PC-3 (cell line): ENCODE measurements at regions not wholly inside any gene's neighbourhood (a gene's known extent, or its start where the extent isn't known, plus 50 kb on each side); places are given as distances from the start of the nearest gene placed in this dataset.
"Not testable (repeated sequence)": the region's sequence is repeated elsewhere in the genome, so short reads cannot be mapped to it uniquely, and the experiment has no call there.

Experiments used
- ATAC-seq: fragments of 200-7000 bp; cut with Tn5 transposase; 2 replicates; pipeline ENCODE4 v1.9.1; 2020; ENCODE audit warnings: mild to moderate bottlenecking, moderate library complexity
- BruUV-seq: library from RNA; stranded (reverse); fragments of 400-500 nt; replicated peaks from 2 replicates; lab custom pipeline; 2021; lab: Mats Ljungman, UMichigan
- CTCF ChIA-PET: fragments of 300-600 bp; sonication (Branson Sonifier 250); formaldehyde crosslinking; loops from one replicate; lab custom pipeline; 2022; ENCODE audit warnings: antibody characterized with exemption; lab: Charles Lee
- POLR2A ChIA-PET: fragments of 300-600 bp; sonication (Branson Sonifier 250); formaldehyde crosslinking; loops from one replicate; lab custom pipeline; 2022; ENCODE audit warnings: antibody characterized with exemption; ENCODE audit not compliant: unreplicated experiment; lab: Charles Lee
- DNase-seq: peaks from one replicate; pipeline ENCODE4 v3.0.0-alpha.2; 2015
- H2AFZ ChIP-seq: fragments of 300-600 bp; sonication (generic); 2 replicates; pipeline ENCODE4 v1.6.0; 2016; ENCODE audit warnings: antibody characterized with exemption, low read length
- H3F3A ChIP-seq: fragments of 300-600 bp; sonication (generic); one replicate; pipeline ENCODE4 v1.6.0; 2017; ENCODE audit warnings: antibody characterized with exemption, low read length, control low read depth, mild to moderate bottlenecking; ENCODE audit not compliant: unreplicated experiment
- H3K27ac ChIP-seq: fragments of 300-600 bp; sonication (generic); 2 replicates; pipeline ENCODE4 v1.5.1; 2016; ENCODE audit warnings: mild to moderate bottlenecking, low read length
- H3K27me3 ChIP-seq: fragments of 300-600 bp; sonication (generic); 2 replicates; pipeline ENCODE4 v1.6.1; 2016; ENCODE audit warnings: low read length, mixed read lengths
- H3K36me3 ChIP-seq: fragments of 300-600 bp; sonication (generic); 2 replicates; pipeline ENCODE4 v1.6.1; 2016; ENCODE audit warnings: low read depth, mixed run types, low read length, mixed read lengths
- H3K4me1 ChIP-seq: fragments of 300-600 bp; sonication (generic); 2 replicates; pipeline ENCODE4 v1.5.1; 2016; ENCODE audit warnings: low read length; ENCODE audit not compliant: insufficient read depth
- H3K4me2 ChIP-seq: fragments of 300-600 bp; sonication (generic); 2 replicates; pipeline ENCODE4 v1.6.0; 2016; ENCODE audit warnings: low read length
- H3K4me3 ChIP-seq: fragments of 300-600 bp; sonication (generic); 2 replicates; pipeline ENCODE4 v1.5.1; 2016; ENCODE audit warnings: mild to moderate bottlenecking, low read length, mixed read lengths
- H3K79me2 ChIP-seq: fragments of 300-600 bp; sonication (generic); 2 replicates; pipeline ENCODE4 v1.6.1; 2017; ENCODE audit warnings: low read length, mixed read lengths
- H3K9ac ChIP-seq: fragments of 300-600 bp; sonication (generic); 2 replicates; pipeline ENCODE4 v1.6.0; 2016; ENCODE audit warnings: mild to moderate bottlenecking, low read length
- H3K9me2 ChIP-seq: fragments of 300-600 bp; sonication (generic); replicated peaks from 2 replicates; pipeline ENCODE4 v1.6.1; 2016; ENCODE audit warnings: mixed run types, low read length, mixed read lengths
- H3K9me3 ChIP-seq: fragments of 300-600 bp; sonication (generic); 2 replicates; pipeline ENCODE4 v1.6.1; 2016; ENCODE audit warnings: low read length, mixed read lengths
- H4K20me1 ChIP-seq: fragments of 300-600 bp; sonication (generic); 2 replicates; pipeline ENCODE4 v1.6.1; 2016; ENCODE audit warnings: low read length, mixed read lengths
- EZH2 ChIP-seq: fragments of 300-600 bp; sonication (generic); IDR thresholded peaks from one replicate; pipeline ENCODE4 v1.6.1; 2017; ENCODE audit warnings: antibody characterized with exemption, mild to moderate bottlenecking, low read length; ENCODE audit not compliant: unreplicated experiment
- EZH2phosphoT487 ChIP-seq: fragments of 300-600 bp; sonication (generic); IDR thresholded peaks from 2 replicates; pipeline ENCODE4 v1.6.1; 2018; ENCODE audit warnings: mild to moderate bottlenecking, antibody characterized with exemption, low read length, borderline replicate concordance
- intact Hi-C: fragments of 100-400 bp; cut with micrococcal nuclease; formaldehyde crosslinking; loops from 2 replicates; pipeline ENCODE4 v1.9.0; 2023
- TF ChIP-seq, protein P1 (sequence below): fragments of 300-600 bp; sonication (generic); conservative IDR thresholded peaks from 2 replicates; pipeline ENCODE4 v1.5.1; 2017; ENCODE audit warnings: antibody characterized with exemption, low read depth, mild to moderate bottlenecking, low read length

GRCh38 chrX:137118536-137118935, 84.7 kb upstream of the GPR101 start:
- Histone ChIP-seq H2AFZ (no peak overlapping the region), H3K4me3 (peak overlapping the region; percentile 35; the same call in 1 of the 2 replicates), H3K79me2 (no peaks in the 10 kb centered on the region), H3K4me1 (peaks cover 29% of the 10 kb centered on the region), H3K9me3 (no peaks in the 10 kb centered on the region), H3K27ac (peak overlapping the region; percentile 89), H3K9me2 (no peaks in the 10 kb centered on the region), H3F3A (peaks cover 7% of the 10 kb centered on the region), H3K27me3 (no peaks in the 10 kb centered on the region), H4K20me1 (no peaks in the 10 kb centered on the region), H3K36me3 (no peaks in the 10 kb centered on the region), H3K9ac (no peak overlapping the region), H3K4me2 (peak overlapping the region; percentile 78)
- peak; percentile 84 for DNase-seq
- intact Hi-C loops, result loop anchor here (10.0 kb wide), 1 partner anchor 76 kb away; no protein-coding TSS in a partner anchor
- BruUV-seq, result no TSS peak
- peak; percentile 95 for ATAC-seq
- ChIA-PET CTCF (no interaction called here), POLR2A (interaction anchor here (0.7 kb wide), 1 partner anchor 177 kb away, joined by 4 read pairs; no protein-coding TSS in a partner anchor)
- no peak for TF ChIP-seq EZH2phosphoT487
- TF ChIP-seq, protein P1, sequence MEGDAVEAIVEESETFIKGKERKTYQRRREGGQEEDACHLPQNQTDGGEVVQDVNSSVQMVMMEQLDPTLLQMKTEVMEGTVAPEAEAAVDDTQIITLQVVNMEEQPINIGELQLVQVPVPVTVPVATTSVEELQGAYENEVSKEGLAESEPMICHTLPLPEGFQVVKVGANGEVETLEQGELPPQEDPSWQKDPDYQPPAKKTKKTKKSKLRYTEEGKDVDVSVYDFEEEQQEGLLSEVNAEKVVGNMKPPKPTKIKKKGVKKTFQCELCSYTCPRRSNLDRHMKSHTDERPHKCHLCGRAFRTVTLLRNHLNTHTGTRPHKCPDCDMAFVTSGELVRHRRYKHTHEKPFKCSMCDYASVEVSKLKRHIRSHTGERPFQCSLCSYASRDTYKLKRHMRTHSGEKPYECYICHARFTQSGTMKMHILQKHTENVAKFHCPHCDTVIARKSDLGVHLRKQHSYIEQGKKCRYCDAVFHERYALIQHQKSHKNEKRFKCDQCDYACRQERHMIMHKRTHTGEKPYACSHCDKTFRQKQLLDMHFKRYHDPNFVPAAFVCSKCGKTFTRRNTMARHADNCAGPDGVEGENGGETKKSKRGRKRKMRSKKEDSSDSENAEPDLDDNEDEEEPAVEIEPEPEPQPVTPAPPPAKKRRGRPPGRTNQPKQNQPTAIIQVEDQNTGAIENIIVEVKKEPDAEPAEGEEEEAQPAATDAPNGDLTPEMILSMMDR, result no peak
- TF ChIP-seq EZH2, result no peak

GRCh38 chrX:137118136-137118535, 84.3 kb upstream of the GPR101 start:
- Histone ChIP-seq H3K9me2 (no peaks in the 10 kb centered on the region), H3K27ac (peak overlapping the region; percentile 89), H3F3A (peaks cover 7% of the 10 kb centered on the region), H3K4me2 (peak overlapping the region; percentile 78), H3K79me2 (no peaks in the 10 kb centered on the region), H3K4me1 (peaks cover 29% of the 10 kb centered on the region), H3K9ac (no peak overlapping the region), H3K9me3 (no peaks in the 10 kb centered on the region), H3K4me3 (peak overlapping the region; percentile 35; the same call in 1 of the 2 replicates), H2AFZ (no peak overlapping the region), H4K20me1 (no peaks in the 10 kb centered on the region), H3K36me3 (no peaks in the 10 kb centered on the region), H3K27me3 (no peaks in the 10 kb centered on the region)
- POLR2A ChIA-PET, result no interaction called here
- ATAC-seq, result peak; percentile 69
- BruUV-seq, result no TSS peak
- TF ChIP-seq, protein P1, result no peak
- TF ChIP-seq EZH2, result no peak
- TF ChIP-seq EZH2phosphoT487, result no peak
- intact Hi-C loops, result loop anchor here (10.0 kb wide), 1 partner anchor 77 kb away; no protein-coding TSS in a partner anchor
- peak; percentile 79 for DNase-seq
- CTCF ChIA-PET, result no interaction called here

- H3K4me3 ChIP-seq, BruUV-seq, DNase-seq, H3K79me2 ChIP-seq, H2AFZ ChIP-seq, ATAC-seq, H3K9ac ChIP-seq, H3K27ac ChIP-seq, H3K27me3 ChIP-seq, H4K20me1 ChIP-seq, intact Hi-C loops, H3F3A ChIP-seq, CTCF ChIA-PET, H3K9me2 ChIP-seq, H3K4me1 ChIP-seq, POLR2A ChIA-PET, H3K36me3 ChIP-seq, H3K9me3 ChIP-seq, H3K4me2 ChIP-seq: not testable (repeated sequence)
Observed at GRCh38 chrX:137107877-137108276, 74.1 kb upstream of the GPR101 start.
